ENCODE measurements at regions not wholly inside any gene's neighbourhood (a gene's known extent, or its start where the extent isn't known, plus 50 kb on each side); places are given as distances from the start of the nearest gene placed in this dataset.

GRCh38 chr12:23349564-23349963 is 599.9 kb downstream of the SOX5 start:
- H3K27me3 ChIP-seq (replicated peaks in 1 of 2; ENCODE audit: control insufficient read depth in 2 of 2, insufficient read depth in 2 of 2, low read length in 1 of 2): no peaks in the 10 kb centered on the region
- no TSS peak for BruUV-seq (replicated peaks)
- H3K36me3 ChIP-seq (ENCODE audit: control insufficient read depth in 2 of 2, insufficient read depth in 2 of 2, low read length in 1 of 2): no peaks in the 10 kb centered on the region
- H3K9me3 ChIP-seq (replicated peaks; ENCODE audit: control insufficient read depth, insufficient read depth, low read length): no peaks in the 10 kb centered on the region
- H3K27ac ChIP-seq (ENCODE audit: control insufficient read depth, insufficient read depth): no peak overlapping the region
- FAIRE-seq (no peak), ATAC-seq (no peak), DNase-seq (ENCODE audit: low read depth, low spot score) (no peak)
- ChIA-PET RAD21 (ENCODE audit: unreplicated experiment) (no interaction called here), SMC1A (ENCODE audit: uncharacterized antibody, unreplicated experiment) (no interaction called here), POLR2A (no interaction called here), CTCF (no interaction called here)
- in situ Hi-C loops (cut with MboI): no loop called here
- no peaks in the 10 kb centered on the region for H4K20me1 ChIP-seq (ENCODE audit: control insufficient read depth, insufficient read depth)
- no peaks in the 10 kb centered on the region for H3K79me2 ChIP-seq (ENCODE audit: control insufficient read depth, insufficient read depth, low read length)
- no peak overlapping the region for H3K4me2 ChIP-seq (ENCODE audit: control insufficient read depth, insufficient read depth)
- intact Hi-C loops (cut with micrococcal nuclease; ENCODE audit: unreplicated experiment): no loop called here
- 10% methylated on average over 3 of the region's 3 CpGs for WGBS (ENCODE audit: insufficient coverage, insufficient replicate concordance, low lambda C conversion rate, missing lambda C conversion rate)
- H3K4me3 ChIP-seq: no peak overlapping the region
- no peak overlapping the region for H2AFZ ChIP-seq (ENCODE audit: control insufficient read depth, low read depth, low read length)
- no peaks in the 10 kb centered on the region for H3K4me1 ChIP-seq (ENCODE audit: control insufficient read depth, insufficient read depth, low read length)
- no peak overlapping the region for H3K9ac ChIP-seq (ENCODE audit: control insufficient read depth, insufficient read depth, low read length)
- TF ChIP-seq YBX1 (IDR thresholded peaks at IDR 0.05) (no peak), RBBP5 (conservative IDR thresholded peaks at IDR 0.05) (no peak), STAT1 (conservative IDR thresholded peaks at IDR 0.05) (no peak)

GRCh38 chr12:23350808-23351207 is 598.7 kb downstream of the SOX5 start:
- RAD21 ChIA-PET (ENCODE audit: unreplicated experiment): no interaction called here
- Histone ChIP-seq H3K4me2 (ENCODE audit: control insufficient read depth, insufficient read depth) (no peak overlapping the region), H2AFZ (ENCODE audit: control insufficient read depth, low read depth, low read length) (no peak overlapping the region), H3K79me2 (ENCODE audit: control insufficient read depth, insufficient read depth, low read length) (no peaks in the 10 kb centered on the region), H3K36me3 (ENCODE audit: control insufficient read depth in 2 of 2, insufficient read depth in 2 of 2, low read length in 1 of 2) (no peaks in the 10 kb centered on the region), H3K4me3 (no peak overlapping the region), H4K20me1 (ENCODE audit: control insufficient read depth, insufficient read depth) (no peaks in the 10 kb centered on the region), H3K9ac (ENCODE audit: control insufficient read depth, insufficient read depth, low read length) (no peak overlapping the region), H3K27me3 (replicated peaks in 1 of 2; ENCODE audit: control insufficient read depth in 2 of 2, insufficient read depth in 2 of 2, low read length in 1 of 2) (no peaks in the 10 kb centered on the region), H3K9me3 (replicated peaks; ENCODE audit: control insufficient read depth, insufficient read depth, low read length) (no peaks in the 10 kb centered on the region), H3K27ac (ENCODE audit: control insufficient read depth, insufficient read depth) (no peak overlapping the region), H3K4me1 (ENCODE audit: control insufficient read depth, insufficient read depth, low read length) (no peaks in the 10 kb centered on the region)
- SMC1A ChIA-PET (ENCODE audit: uncharacterized antibody, unreplicated experiment): no interaction called here
- BruUV-seq (replicated peaks): no TSS peak
- DNase-seq (ENCODE audit: low read depth, low spot score) (no peak), ATAC-seq (peak; percentile 92), FAIRE-seq (no peak)
- CTCF ChIA-PET: no interaction called here
- WGBS (ENCODE audit: insufficient coverage, insufficient replicate concordance, low lambda C conversion rate, missing lambda C conversion rate): 17% methylated on average over 2 of the region's 2 CpGs
- POLR2A ChIA-PET: no interaction called here
- intact Hi-C loops (cut with micrococcal nuclease; ENCODE audit: unreplicated experiment): no loop called here
- in situ Hi-C loops (cut with MboI): no loop called here
- peak; percentile 89 for TF ChIP-seq ZNF217 (IDR thresholded peaks at IDR 0.05)
- no peak for TF ChIP-seq SMARCA5 (IDR thresholded peaks at IDR 0.05)
- no peak for TF ChIP-seq RAD21 (IDR thresholded peaks at IDR 0.05; ENCODE audit: insufficient read depth, low read depth, low read length)
- no peak for TF ChIP-seq WRNIP1 (IDR thresholded peaks at IDR 0.05; ENCODE audit: borderline replicate concordance, low read depth, low read length)
- TF ChIP-seq SIX5 (IDR thresholded peaks at IDR 0.05; ENCODE audit: low read depth, low read length, severe bottlenecking): no peak
- TF ChIP-seq EZH2 (IDR thresholded peaks at IDR 0.05; ENCODE audit: borderline replicate concordance, control insufficient read depth, low read depth, low read length): no peak
- TF ChIP-seq CHD2 (IDR thresholded peaks at IDR 0.05; ENCODE audit: borderline replicate concordance, low read depth, low read length): no peak
- TF ChIP-seq ESRRA (IDR thresholded peaks at IDR 0.05; ENCODE audit: low read length): no peak
- no peak for TF ChIP-seq TCF7 (IDR thresholded peaks at IDR 0.05; ENCODE audit: borderline replicate concordance)
- TF ChIP-seq EP300 (IDR thresholded peaks at IDR 0.05; ENCODE audit: borderline replicate concordance in 1 of 2, control insufficient read depth in 1 of 2, low read depth in 2 of 2, low read length in 2 of 2): peak in 1 of 2 experiments; percentile 84; a peak in 1 of 4 replicates
- TF ChIP-seq KDM1A (IDR thresholded peaks at IDR 0.05; ENCODE audit: borderline replicate concordance): no peak
- no peak for TF ChIP-seq SMAD1 (IDR thresholded peaks at IDR 0.05; ENCODE audit: low read depth, partially characterized antibody)
- 0 out of 2 replicates have a peak, but pooled peaks have one; percentile 19 for TF ChIP-seq SREBF1 (IDR thresholded peaks at IDR 0.05; ENCODE audit: low read length)
- peak; percentile 61; the same call in 1 of the 2 replicates for TF ChIP-seq DPF2 (IDR thresholded peaks at IDR 0.05)
- TF ChIP-seq E2F8 (IDR thresholded peaks at IDR 0.05; ENCODE audit: low read depth, partially characterized antibody): no peak
